ENCODE measurements at regions not wholly inside any gene's neighbourhood (a gene's known extent, or its start where the extent isn't known, plus 50 kb on each side); places are given as distances from the start of the nearest gene placed in this dataset.
A peak's percentile ranks its signal among the peaks of the same experiment; 100 is the strongest.

DNA sequence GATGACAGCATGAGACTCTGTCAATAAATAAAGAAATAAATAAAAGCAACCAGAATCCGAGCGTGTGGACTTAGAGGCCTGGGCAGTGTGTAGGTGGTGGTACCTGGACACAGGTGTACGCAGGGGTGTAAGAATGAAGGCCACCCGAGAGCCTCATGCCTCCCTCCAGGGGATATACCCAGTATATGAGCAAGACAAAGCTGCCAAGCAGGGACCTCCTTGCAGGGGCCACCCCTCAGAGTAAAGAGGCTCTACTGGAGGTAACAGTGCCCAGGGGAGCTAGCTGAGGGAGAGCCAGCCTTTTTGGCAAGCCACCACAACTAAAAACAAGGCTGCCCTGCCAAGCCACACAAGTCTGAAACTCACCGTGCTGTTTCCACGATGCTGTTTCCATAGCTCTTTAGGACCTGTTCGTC lies 179.2 kb upstream of the RAB4A start:
- no peak overlapping the region for H3K9ac ChIP-seq (ENCODE audit: low read depth in 1 of 2, low read length in 2 of 2)

DNA sequence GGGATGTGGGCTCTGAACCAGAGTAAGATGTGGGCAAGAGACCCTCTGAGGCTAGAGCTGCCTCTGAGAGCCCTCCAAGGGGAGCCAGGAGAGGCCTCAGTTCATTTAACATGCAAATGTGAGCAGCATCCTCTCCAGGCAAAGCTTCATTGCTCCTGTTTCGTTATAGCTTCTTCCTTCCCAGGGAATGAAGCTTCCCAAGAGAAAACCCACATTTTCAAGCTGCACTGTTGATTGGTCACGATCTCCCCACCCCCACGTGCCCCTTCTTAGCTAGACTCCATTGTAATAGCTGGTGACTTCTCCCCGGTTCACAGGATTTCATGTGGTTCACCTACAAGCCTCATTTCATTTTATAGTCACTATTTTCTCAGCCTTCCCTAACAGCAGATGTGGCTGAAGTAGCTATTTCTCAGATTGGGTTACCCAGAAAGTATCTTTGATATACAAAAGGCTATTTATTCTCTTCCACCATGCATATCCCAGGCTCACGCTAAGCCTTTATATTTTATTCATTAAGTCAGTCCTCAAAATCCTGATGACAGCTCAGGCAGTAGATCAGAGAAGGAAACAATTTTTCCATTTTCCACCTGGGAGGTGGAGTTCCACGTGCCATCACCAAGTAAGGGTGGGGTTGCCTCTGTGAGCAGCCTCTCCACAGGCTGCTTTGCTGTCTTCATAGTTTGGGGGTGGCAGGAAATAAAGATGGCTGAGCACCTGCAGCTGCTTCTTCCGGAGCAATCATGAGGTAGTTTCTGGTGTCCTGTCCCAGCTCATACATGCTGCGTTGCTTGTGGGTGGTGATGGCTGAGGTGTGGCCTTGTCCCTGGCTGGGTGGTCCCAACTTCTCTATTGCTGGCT lies 178.3 kb upstream of the RAB4A start:
- Histone ChIP-seq H3K4me1 (ENCODE audit: control insufficient read depth in 2 of 2, insufficient read depth in 2 of 2, low read length in 2 of 2) (peaks cover 6 to 15% of the 10 kb centered on the region in 2 donors), H3K4me3 (ENCODE audit: low read length in 2 of 2) (no peak overlapping the region), H3K36me3 (ENCODE audit: control insufficient read depth in 2 of 2, insufficient read depth in 2 of 2, low read length in 2 of 2) (no peaks in the 10 kb centered on the region), H3K9ac (ENCODE audit: low read depth in 1 of 2, low read length in 2 of 2) (no peak overlapping the region), H3K27me3 (ENCODE audit: control insufficient read depth in 2 of 2, insufficient read depth in 2 of 2, low read length in 2 of 2) (no peaks in the 10 kb centered on the region), H3K9me3 (ENCODE audit: control insufficient read depth in 2 of 2, low read length in 2 of 2) (no peaks in the 10 kb centered on the region), H3K27ac (ENCODE audit: low read depth in 2 of 2, low read length in 2 of 2) (no peak overlapping the region)

More for the DNA sequence above, 179.2 kb upstream of the RAB4A start:
- peaks cover 6 to 15% of the 10 kb centered on the region in 2 donors for H3K4me1 ChIP-seq (ENCODE audit: control insufficient read depth in 2 of 2, insufficient read depth in 2 of 2, low read length in 2 of 2)
- H3K27ac ChIP-seq (ENCODE audit: low read depth in 2 of 2, low read length in 2 of 2): no peak overlapping the region
- H3K9me3 ChIP-seq (ENCODE audit: control insufficient read depth in 2 of 2, low read length in 2 of 2): no peaks in the 10 kb centered on the region
- no peaks in the 10 kb centered on the region for H3K27me3 ChIP-seq (ENCODE audit: control insufficient read depth in 2 of 2, insufficient read depth in 2 of 2, low read length in 2 of 2)
- no peak overlapping the region for H3K4me3 ChIP-seq (ENCODE audit: low read length in 2 of 2)
- no peaks in the 10 kb centered on the region for H3K36me3 ChIP-seq (ENCODE audit: control insufficient read depth in 2 of 2, insufficient read depth in 2 of 2, low read length in 2 of 2)

DNA sequence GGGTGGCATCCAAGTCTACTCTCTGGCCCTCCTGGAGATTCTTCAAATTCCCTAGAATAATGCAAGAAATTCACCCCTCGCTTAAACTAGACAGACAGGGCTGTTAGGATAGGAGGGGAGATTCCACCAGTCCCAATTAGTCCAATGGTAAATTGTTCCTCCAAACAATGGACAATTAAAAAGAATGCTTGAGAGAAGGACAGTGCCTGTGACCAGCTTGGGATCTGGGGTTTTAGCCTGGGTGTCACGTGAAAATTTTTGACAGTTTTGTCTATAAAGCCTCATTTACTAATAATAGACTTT lies 177.7 kb upstream of the RAB4A start:
- Histone ChIP-seq H3K9ac (ENCODE audit: low read depth in 1 of 2, low read length in 2 of 2) (no peak overlapping the region), H3K4me1 (ENCODE audit: control insufficient read depth in 2 of 2, insufficient read depth in 2 of 2, low read length in 2 of 2) (peaks cover 6 to 15% of the 10 kb centered on the region in 2 donors), H3K9me3 (ENCODE audit: control insufficient read depth in 2 of 2, low read length in 2 of 2) (no peaks in the 10 kb centered on the region), H3K4me3 (ENCODE audit: low read length in 2 of 2) (no peak overlapping the region), H3K27ac (ENCODE audit: low read depth in 2 of 2, low read length in 2 of 2) (peak overlapping the region in 1 of 2 donors; percentile 24), H3K36me3 (ENCODE audit: control insufficient read depth in 2 of 2, insufficient read depth in 2 of 2, low read length in 2 of 2) (no peaks in the 10 kb centered on the region), H3K27me3 (ENCODE audit: control insufficient read depth in 2 of 2, insufficient read depth in 2 of 2, low read length in 2 of 2) (no peaks in the 10 kb centered on the region)

DNA sequence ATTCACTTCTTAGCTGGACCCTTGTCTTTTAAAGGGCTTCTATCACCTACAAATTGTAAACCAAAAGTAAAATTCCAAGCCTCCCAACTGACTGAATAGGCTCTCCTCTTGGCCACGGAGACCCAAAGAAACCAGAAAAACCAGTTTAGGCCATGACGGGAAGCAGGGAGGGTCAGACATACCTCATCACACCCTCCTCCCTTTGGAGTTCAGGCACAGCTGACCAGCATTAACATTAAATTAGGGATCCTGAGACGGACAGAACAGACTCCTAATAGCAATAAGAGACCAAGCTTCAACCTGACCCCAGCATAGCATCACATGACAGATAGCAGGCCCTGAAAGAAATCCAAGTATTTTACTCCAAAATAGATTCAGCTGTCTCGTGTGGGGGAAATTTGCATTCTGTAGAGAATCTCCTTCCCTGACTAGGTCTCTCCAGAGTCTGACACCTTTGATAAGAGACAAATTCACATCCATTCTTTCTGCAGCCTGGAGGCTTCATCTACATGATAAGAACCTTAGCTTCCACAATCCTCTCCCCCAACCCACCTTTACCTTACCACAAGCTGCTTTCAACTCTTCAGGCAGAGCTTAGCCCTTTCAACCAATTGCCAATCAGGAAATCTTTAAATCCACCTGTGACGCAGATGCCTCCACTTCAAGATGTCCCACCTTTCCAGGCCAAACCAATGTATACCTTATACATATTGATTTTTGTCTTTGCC lies 177.1 kb upstream of the RAB4A start:
- Histone ChIP-seq H3K27ac (ENCODE audit: low read depth in 2 of 2, low read length in 2 of 2) (peak overlapping the region in 1 of 2 donors; percentile 24), H3K9ac (ENCODE audit: low read depth in 1 of 2, low read length in 2 of 2) (no peak overlapping the region), H3K36me3 (ENCODE audit: control insufficient read depth in 2 of 2, insufficient read depth in 2 of 2, low read length in 2 of 2) (no peaks in the 10 kb centered on the region), H3K4me3 (ENCODE audit: low read length in 2 of 2) (no peak overlapping the region), H3K9me3 (ENCODE audit: control insufficient read depth in 2 of 2, low read length in 2 of 2) (no peaks in the 10 kb centered on the region), H3K4me1 (ENCODE audit: control insufficient read depth in 2 of 2, insufficient read depth in 2 of 2, low read length in 2 of 2) (peaks cover 7 to 15% of the 10 kb centered on the region in 2 donors), H3K27me3 (ENCODE audit: control insufficient read depth in 2 of 2, insufficient read depth in 2 of 2, low read length in 2 of 2) (no peaks in the 10 kb centered on the region)

DNA sequence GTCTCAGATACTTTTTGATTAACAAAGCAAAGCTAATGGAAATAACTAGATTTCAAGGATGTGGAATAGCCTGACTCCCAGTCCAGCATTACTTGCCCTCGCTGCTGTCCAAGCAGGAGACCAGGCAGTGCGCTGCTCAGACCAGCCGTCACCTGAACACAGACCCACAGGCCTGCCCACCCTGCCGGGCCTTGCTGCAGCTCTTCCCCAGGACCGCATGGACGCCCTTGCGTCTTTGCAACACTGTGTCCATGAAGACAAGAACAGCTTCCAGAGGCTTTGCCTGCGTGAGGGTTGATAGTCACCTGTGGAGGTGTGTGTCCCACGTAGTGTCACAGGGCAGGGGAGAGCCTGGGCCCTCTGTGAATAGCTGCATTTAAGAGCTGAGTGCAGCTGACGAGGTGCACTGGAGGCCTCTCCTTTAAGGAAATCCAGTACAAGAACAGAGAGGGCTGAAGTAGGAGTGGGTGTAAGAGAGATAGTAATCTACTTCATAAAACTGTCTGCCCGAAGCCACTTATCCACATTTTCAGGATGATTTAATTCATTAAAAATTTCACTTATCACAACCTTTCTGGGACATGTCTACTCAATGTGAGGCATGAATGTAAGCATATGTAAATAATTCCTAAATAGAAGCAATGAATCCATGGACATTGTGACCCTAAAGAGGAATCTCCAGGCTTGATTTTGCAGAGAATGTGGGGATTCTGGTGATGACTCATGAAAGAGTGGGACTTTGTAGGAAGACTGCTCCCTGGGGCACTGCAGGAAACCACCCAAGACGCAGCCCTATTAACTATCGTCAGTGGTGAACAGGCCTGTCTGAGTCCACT lies 176.2 kb upstream of the RAB4A start:
- H3K36me3 ChIP-seq (ENCODE audit: control insufficient read depth in 2 of 2, insufficient read depth in 2 of 2, low read length in 2 of 2): no peaks in the 10 kb centered on the region
- no peaks in the 10 kb centered on the region for H3K9me3 ChIP-seq (ENCODE audit: control insufficient read depth in 2 of 2, low read length in 2 of 2)
- no peak overlapping the region for H3K9ac ChIP-seq (ENCODE audit: low read depth in 1 of 2, low read length in 2 of 2)
- no peak overlapping the region for H3K27ac ChIP-seq (ENCODE audit: low read depth in 2 of 2, low read length in 2 of 2)
- H3K27me3 ChIP-seq (ENCODE audit: control insufficient read depth in 2 of 2, insufficient read depth in 2 of 2, low read length in 2 of 2): no peaks in the 10 kb centered on the region
- no peak overlapping the region for H3K4me3 ChIP-seq (ENCODE audit: low read length in 2 of 2)
- H3K4me1 ChIP-seq (ENCODE audit: control insufficient read depth in 2 of 2, insufficient read depth in 2 of 2, low read length in 2 of 2): peaks cover 9 to 15% of the 10 kb centered on the region in 2 donors

DNA sequence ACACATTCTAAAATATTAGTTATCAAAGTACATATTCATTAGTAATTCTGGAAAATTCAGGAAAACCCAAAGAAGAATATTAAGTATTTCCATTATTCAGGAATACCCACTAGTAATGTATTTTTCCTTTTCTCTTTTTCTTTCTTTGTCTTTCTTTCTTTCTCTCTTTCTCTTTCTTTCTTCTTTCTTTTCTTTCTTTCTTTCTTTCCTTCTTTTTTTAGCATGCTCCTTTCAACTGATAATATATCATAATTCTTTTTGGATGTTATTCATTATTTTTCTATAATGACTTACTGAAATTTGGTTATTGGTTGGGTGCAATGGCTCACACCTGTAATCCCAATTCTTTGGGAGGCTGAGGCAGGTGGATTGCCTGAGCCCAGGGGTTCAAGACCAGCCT lies 175.6 kb upstream of the RAB4A start:
- Histone ChIP-seq H3K9me3 (ENCODE audit: control insufficient read depth in 2 of 2, low read length in 2 of 2) (no peaks in the 10 kb centered on the region), H3K27me3 (ENCODE audit: control insufficient read depth in 2 of 2, insufficient read depth in 2 of 2, low read length in 2 of 2) (no peaks in the 10 kb centered on the region), H3K27ac (ENCODE audit: low read depth in 2 of 2, low read length in 2 of 2) (no peak overlapping the region), H3K4me3 (ENCODE audit: low read length in 2 of 2) (no peak overlapping the region), H3K4me1 (ENCODE audit: control insufficient read depth in 2 of 2, insufficient read depth in 2 of 2, low read length in 2 of 2) (peaks cover 9 to 15% of the 10 kb centered on the region in 2 donors), H3K36me3 (ENCODE audit: control insufficient read depth in 2 of 2, insufficient read depth in 2 of 2, low read length in 2 of 2) (no peaks in the 10 kb centered on the region), H3K9ac (ENCODE audit: low read depth in 1 of 2, low read length in 2 of 2) (no peak overlapping the region)

DNA sequence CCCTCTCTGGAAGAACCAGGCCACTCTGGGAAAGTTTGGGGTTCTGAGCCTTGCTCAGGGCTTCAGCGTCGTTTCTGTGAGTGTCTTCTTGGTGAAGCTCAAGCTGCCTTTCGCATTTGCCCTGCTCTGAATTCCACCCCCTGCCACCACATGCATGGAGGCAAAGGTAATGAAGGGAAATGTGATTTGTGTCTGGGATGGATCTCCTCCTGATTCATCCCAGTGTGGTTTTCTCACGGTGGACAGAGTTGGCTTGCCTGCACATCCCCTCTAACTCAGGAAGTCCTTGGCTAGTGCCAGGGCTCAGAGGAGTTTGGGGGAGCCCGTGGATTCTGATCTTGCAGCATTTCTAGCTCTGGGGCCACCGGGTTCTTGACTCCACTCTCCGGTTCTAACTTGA lies 173.6 kb upstream of the RAB4A start:
- no peaks in the 10 kb centered on the region for H3K36me3 ChIP-seq (ENCODE audit: control insufficient read depth in 2 of 2, insufficient read depth in 2 of 2, low read length in 2 of 2)
- peaks cover 9 to 15% of the 10 kb centered on the region in 2 donors for H3K4me1 ChIP-seq (ENCODE audit: control insufficient read depth in 2 of 2, insufficient read depth in 2 of 2, low read length in 2 of 2)
- H3K9me3 ChIP-seq (ENCODE audit: control insufficient read depth in 2 of 2, low read length in 2 of 2): no peaks in the 10 kb centered on the region
- H3K27ac ChIP-seq (ENCODE audit: low read depth in 2 of 2, low read length in 2 of 2): no peak overlapping the region
- no peaks in the 10 kb centered on the region for H3K27me3 ChIP-seq (ENCODE audit: control insufficient read depth in 2 of 2, insufficient read depth in 2 of 2, low read length in 2 of 2)
- no peak overlapping the region for H3K9ac ChIP-seq (ENCODE audit: low read depth in 1 of 2, low read length in 2 of 2)
- no peak overlapping the region for H3K4me3 ChIP-seq (ENCODE audit: low read length in 2 of 2)

DNA sequence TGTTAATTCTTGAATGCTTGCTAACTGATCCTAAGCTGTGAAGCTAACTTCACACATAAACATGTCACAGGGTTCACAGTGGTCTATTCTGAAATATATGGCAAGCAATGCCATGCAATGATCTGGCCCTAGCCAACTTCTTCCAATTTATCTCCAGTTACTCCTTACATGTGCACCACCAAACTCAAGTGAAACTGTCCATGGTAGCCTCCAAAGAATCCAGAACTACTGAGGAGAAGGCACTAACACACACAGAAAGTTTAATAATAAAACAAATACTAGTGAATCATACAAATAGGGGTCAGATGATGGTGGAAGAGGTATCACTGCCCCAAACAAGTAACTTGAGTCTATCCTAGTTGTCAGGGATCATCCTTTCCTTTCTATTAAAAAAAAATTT lies 172.6 kb upstream of the RAB4A start:
- Histone ChIP-seq H3K27me3 (ENCODE audit: control insufficient read depth in 2 of 2, insufficient read depth in 2 of 2, low read length in 2 of 2) (no peaks in the 10 kb centered on the region), H3K4me3 (ENCODE audit: low read length in 2 of 2) (no peak overlapping the region), H3K36me3 (ENCODE audit: control insufficient read depth in 2 of 2, insufficient read depth in 2 of 2, low read length in 2 of 2) (no peaks in the 10 kb centered on the region), H3K4me1 (ENCODE audit: control insufficient read depth in 2 of 2, insufficient read depth in 2 of 2, low read length in 2 of 2) (peaks cover 3 to 9% of the 10 kb centered on the region in 2 donors), H3K9ac (ENCODE audit: low read depth in 1 of 2, low read length in 2 of 2) (no peak overlapping the region), H3K27ac (ENCODE audit: low read depth in 2 of 2, low read length in 2 of 2) (no peak overlapping the region), H3K9me3 (ENCODE audit: control insufficient read depth in 2 of 2, low read length in 2 of 2) (no peaks in the 10 kb centered on the region)

DNA sequence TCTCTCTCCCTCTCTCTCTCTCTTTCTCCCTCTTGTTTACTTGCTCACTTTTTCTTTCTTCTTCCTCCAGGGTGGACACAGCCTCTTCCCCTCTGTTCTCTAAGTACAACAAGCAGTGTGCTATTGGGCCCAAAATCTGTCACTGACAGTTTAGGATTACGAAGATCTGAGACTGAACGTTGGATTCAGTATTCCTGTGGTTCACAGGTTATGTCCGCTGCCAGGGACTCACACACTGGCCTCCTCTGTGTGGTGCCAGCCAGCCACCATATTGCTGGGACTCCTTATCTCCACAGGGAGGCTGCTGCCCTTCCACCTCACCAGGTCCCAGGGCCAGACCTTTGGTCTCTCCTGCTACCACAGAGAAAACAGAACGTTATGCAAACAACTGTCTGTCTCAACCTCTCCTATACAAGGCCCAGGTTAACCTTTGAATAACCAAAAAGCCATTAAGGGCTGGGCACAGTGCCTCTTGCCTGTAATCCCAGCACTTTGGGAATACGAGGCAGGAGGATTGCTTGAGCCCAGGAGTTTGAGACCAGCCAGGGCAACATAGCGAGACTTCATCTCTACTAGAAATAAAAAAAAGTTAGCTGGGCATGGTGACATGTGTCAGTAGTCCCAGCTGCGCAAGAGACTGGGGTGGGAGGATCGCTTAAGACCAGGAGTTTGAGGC lies 171.9 kb upstream of the RAB4A start:
- H3K9ac ChIP-seq (ENCODE audit: low read depth in 1 of 2, low read length in 2 of 2): no peak overlapping the region
- peaks cover 2 to 3% of the 10 kb centered on the region in 2 donors for H3K4me1 ChIP-seq (ENCODE audit: control insufficient read depth in 2 of 2, insufficient read depth in 2 of 2, low read length in 2 of 2)
- no peak overlapping the region for H3K4me3 ChIP-seq (ENCODE audit: low read length in 2 of 2)
- no peaks in the 10 kb centered on the region for H3K36me3 ChIP-seq (ENCODE audit: control insufficient read depth in 2 of 2, insufficient read depth in 2 of 2, low read length in 2 of 2)
- no peak overlapping the region for H3K27ac ChIP-seq (ENCODE audit: low read depth in 2 of 2, low read length in 2 of 2)
- no peaks in the 10 kb centered on the region for H3K9me3 ChIP-seq (ENCODE audit: control insufficient read depth in 2 of 2, low read length in 2 of 2)
- H3K27me3 ChIP-seq (ENCODE audit: control insufficient read depth in 2 of 2, insufficient read depth in 2 of 2, low read length in 2 of 2): no peaks in the 10 kb centered on the region
